Neural cell (in vitro differentiated cells): ENCODE measurements at regions not wholly inside any gene's neighbourhood (a gene's known extent, or its start where the extent isn't known, plus 50 kb on each side); places are given as distances from the start of the nearest gene placed in this dataset.

Source experiments
- H2AFZ ChIP-seq: fragments of 200-600, 300-800 bp; sonication (generic), shearing (Covaris generic); 2 replicates; pipeline ENCODE4 v1.6.0; 2014; ENCODE audit warnings: low read depth, mild to moderate bottlenecking, antibody characterized with exemption, low read length, moderate library complexity
- H3F3A ChIP-seq: fragments of 200-600 bp; shearing (Covaris generic); 2 replicates; pipeline ENCODE4 v1.6.1; 2016; ENCODE audit warnings: mild to moderate bottlenecking, moderate library complexity, mixed read lengths, antibody characterized with exemption, low read length; ENCODE audit not compliant: insufficient read depth, poor library complexity, severe bottlenecking
- H3K27ac ChIP-seq: fragments of 200-600, 300-800 bp; sonication (generic), shearing (Covaris generic); 2 replicates; pipeline ENCODE4 v1.5.1; 2014; ENCODE audit warnings: mild to moderate bottlenecking, low read length, moderate library complexity
- H3K27me3 ChIP-seq: fragments of 300-800, 200-600 bp; sonication (generic), shearing (Covaris generic); 2 replicates; pipeline ENCODE4 v1.6.0; 2014; ENCODE audit warnings: mild to moderate bottlenecking, low read depth, low read length, moderate library complexity; ENCODE audit not compliant: insufficient read depth
- H3K36me3 ChIP-seq: fragments of 300-800, 200-600 bp; sonication (generic), shearing (Covaris generic); 2 replicates; pipeline ENCODE4 v1.5.1; 2014; ENCODE audit warnings: mild to moderate bottlenecking, antibody characterized with exemption, low read length, moderate library complexity; ENCODE audit not compliant: insufficient read depth
- H3K4me2 ChIP-seq: fragments of 300-800, 200-600 bp; sonication (generic), shearing (Covaris generic); 2 replicates; pipeline ENCODE4 v1.6.0; 2014; ENCODE audit warnings: mild to moderate bottlenecking, low read length
- H3K4me3 ChIP-seq: fragments of 300-800, 200-600 bp; sonication (generic), shearing (Covaris generic); 2 replicates; pipeline ENCODE4 v1.5.1; 2014; ENCODE audit warnings: mild to moderate bottlenecking, low read length, moderate library complexity
- H3K79me2 ChIP-seq: fragments of 200-600 bp; shearing (Covaris generic); replicated peaks from 2 replicates; pipeline ENCODE4 v1.6.0; 2014; ENCODE audit warnings: mild to moderate bottlenecking, low read length, moderate library complexity; ENCODE audit not compliant: insufficient read depth
- H3K9ac ChIP-seq: fragments of 300-800, 200-600 bp; sonication (generic), shearing (Covaris generic); 2 replicates; pipeline ENCODE4 v1.6.1; 2016; ENCODE audit warnings: mild to moderate bottlenecking, low read length, mixed read lengths
- H3K9me2 ChIP-seq: fragments of 200-600 bp; shearing (Covaris generic); 2 replicates; pipeline ENCODE4 v1.6.1; 2016; ENCODE audit warnings: mild to moderate bottlenecking, low read length, mixed read lengths; ENCODE audit not compliant: insufficient read depth
- H3K9me3 ChIP-seq: fragments of 200-600, 300-800 bp; sonication (generic), shearing (Covaris generic); 2 replicates; pipeline ENCODE4 v1.6.1; 2016; ENCODE audit warnings: mild to moderate bottlenecking, mixed run types, low read length, moderate library complexity, mixed read lengths
- H4K20me1 ChIP-seq: fragments of 200-600 bp; shearing (Covaris generic); 2 replicates; pipeline ENCODE4 v1.6.1; 2016; ENCODE audit warnings: mild to moderate bottlenecking, mixed run types; ENCODE audit not compliant: insufficient read depth
- EP300 ChIP-seq: fragments of 450-650 bp; conservative IDR thresholded peaks from 2 replicates; pipeline ENCODE4 v1.6.1; 2014; ENCODE audit warnings: antibody characterized with exemption, mild to moderate bottlenecking, moderate library complexity; ENCODE audit not compliant: poor library complexity, severe bottlenecking
- EZH2 ChIP-seq: fragments of 200-600, 300-800 bp; shearing (Covaris generic), sonication (generic); IDR thresholded peaks from 2 replicates; pipeline ENCODE4 v1.6.1; 2014; ENCODE audit warnings: antibody characterized with exemption, low read length, borderline replicate concordance, mild to moderate bottlenecking; ENCODE audit not compliant: insufficient read depth, poor library complexity, severe bottlenecking
- MXI1 ChIP-seq: fragments of 450-650 bp; conservative IDR thresholded peaks from 2 replicates; pipeline ENCODE4 v1.6.1; 2014; ENCODE audit warnings: antibody characterized with exemption, mild to moderate bottlenecking; ENCODE audit not compliant: poor library complexity, severe bottlenecking
- RAD21 ChIP-seq: fragments of 450-650 bp; conservative IDR thresholded peaks from 2 replicates; pipeline ENCODE4 v1.6.1; 2014; ENCODE audit warnings: antibody characterized with exemption, mild to moderate bottlenecking, moderate library complexity
- REST ChIP-seq: IDR thresholded peaks from 2 replicates; pipeline ENCODE4 v1.6.1; 2012; ENCODE audit warnings: borderline replicate concordance
- TAF1 ChIP-seq: IDR thresholded peaks from 2 replicates; pipeline ENCODE4 v1.6.1; 2012; ENCODE audit warnings: low read depth

- Histone ChIP-seq H4K20me1 (no peaks in the 10 kb centered on the region), H3K27ac (no peak overlapping the region), H3K4me3 (no peak overlapping the region), H3K36me3 (no peaks in the 10 kb centered on the region), H3K79me2 (no peaks in the 10 kb centered on the region), H3K27me3 (no peaks in the 10 kb centered on the region), H3K9me2 (no peaks in the 10 kb centered on the region), H3K4me2 (no peak overlapping the region), H3F3A (no peaks in the 10 kb centered on the region), H3K9me3 (no peaks in the 10 kb centered on the region), H2AFZ (no peak overlapping the region), H3K9ac (no peak overlapping the region)
- no peak for TF ChIP-seq RAD21
- no peak for TF ChIP-seq EZH2
- no peak for TF ChIP-seq MXI1
Measured at GRCh38 chr4:103786593-103786992, 66.8 kb upstream of the TACR3 start.

GRCh38 chr4:103786014-103786413, 66.2 kb upstream of the TACR3 start:
- no peak overlapping the region for H3K9ac ChIP-seq
- TF ChIP-seq RAD21: peak; percentile 15
- no peak for TF ChIP-seq EZH2
- no peak overlapping the region for H3K4me2 ChIP-seq
- H3K36me3 ChIP-seq: no peaks in the 10 kb centered on the region
- H2AFZ ChIP-seq: no peak overlapping the region
- no peak overlapping the region for H3K4me3 ChIP-seq
- H3K79me2 ChIP-seq: no peaks in the 10 kb centered on the region
- no peaks in the 10 kb centered on the region for H3K9me3 ChIP-seq
- no peaks in the 10 kb centered on the region for H3K9me2 ChIP-seq
- H4K20me1 ChIP-seq: no peaks in the 10 kb centered on the region
- H3F3A ChIP-seq: no peaks in the 10 kb centered on the region
- H3K27ac ChIP-seq: no peak overlapping the region
- H3K27me3 ChIP-seq: no peaks in the 10 kb centered on the region

- Histone ChIP-seq H4K20me1 (no peaks in the 10 kb centered on the region), H3K9me2 (no peaks in the 10 kb centered on the region), H3K9ac (no peak overlapping the region), H3K9me3 (no peaks in the 10 kb centered on the region), H3K4me3 (no peak overlapping the region), H3K27ac (no peak overlapping the region), H3K79me2 (no peaks in the 10 kb centered on the region), H2AFZ (no peak overlapping the region), H3K27me3 (no peaks in the 10 kb centered on the region), H3K4me2 (no peak overlapping the region), H3F3A (no peaks in the 10 kb centered on the region), H3K36me3 (no peaks in the 10 kb centered on the region)
- TF ChIP-seq TAF1 (no peak), EP300 (no peak), REST (no peak)
Measured at GRCh38 chr4:103778221-103778620, 58.4 kb upstream of the TACR3 start.
